BJ (cell line): ENCODE measurements at regions not wholly inside any gene's neighbourhood (a gene's known extent, or its start where the extent isn't known, plus 50 kb on each side); places are given as distances from the start of the nearest gene placed in this dataset.

Experiments
- CTCF ChIA-PET: fragments of 350-600 bp; formaldehyde crosslinking; extraction: SDS; loops from one replicate; lab custom pipeline; 2021; ENCODE audit warnings: antibody characterized with exemption, inconsistent platforms; lab: Yijun Ruan, JAX
- POLR2A ChIA-PET: fragments of 300-600 bp; sonication (Branson Sonifier 250); formaldehyde crosslinking; extraction: SDS; loops from one replicate; lab custom pipeline; 2021; ENCODE audit warnings: antibody characterized with exemption; lab: Charles Lee
- DNase-seq: peaks from one replicate; pipeline ENCODE4 v3.0.0-alpha.2; 2011; ENCODE audit warnings: low read depth
- H3K27me3 ChIP-seq: 2 replicates; pipeline ENCODE4 v1.6.0; 2011; ENCODE audit warnings: low read length; ENCODE audit not compliant: control insufficient read depth, insufficient read depth
- H3K36me3 ChIP-seq: 2 replicates; pipeline ENCODE4 v1.5.1; 2011; ENCODE audit warnings: low read length; ENCODE audit not compliant: control insufficient read depth, insufficient read depth
- H3K4me3 ChIP-seq: 2 replicates; pipeline ENCODE4 v1.5.1; 2011; ENCODE audit warnings: low read depth, mild to moderate bottlenecking, control low read depth, low read length
- TF ChIP-seq, protein P1 (sequence below): IDR thresholded peaks from 2 replicates; pipeline ENCODE4 v1.5.1; 2011; ENCODE audit warnings: low read depth, mild to moderate bottlenecking, control low read depth, inconsistent platforms, low read length, moderate library complexity; ENCODE audit not compliant: insufficient read depth

DNA sequence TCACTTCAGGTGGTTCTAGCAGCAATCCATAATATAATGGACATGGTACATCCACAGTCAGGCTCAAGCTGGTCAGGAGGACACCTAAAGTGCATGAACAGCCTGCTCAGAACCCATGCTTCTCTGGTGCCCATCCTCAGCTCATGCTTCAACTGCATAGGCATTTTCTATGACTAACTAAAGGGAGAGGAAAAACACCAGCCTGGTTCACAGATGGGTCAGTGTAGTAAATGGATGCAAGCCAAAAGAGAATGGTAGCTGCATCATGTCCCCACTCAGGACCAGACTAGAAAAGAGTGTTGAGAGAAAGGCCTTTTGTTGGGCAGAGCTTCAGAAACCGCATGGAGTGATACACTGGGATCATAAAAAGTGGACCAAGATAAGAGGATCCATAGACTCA is 556.6 kb downstream of the TLE1 start:
- ChIA-PET CTCF (interaction anchor here (0.9 kb wide), 1 partner anchor 27 kb away, joined by 3 read pairs; no protein-coding TSS in a partner anchor), POLR2A (no interaction called here)
- DNase-seq: no peak
- Histone ChIP-seq H3K4me3 (no peak overlapping the region), H3K27me3 (no peaks in the 10 kb centered on the region), H3K36me3 (no peaks in the 10 kb centered on the region)
- TF ChIP-seq, protein P1, sequence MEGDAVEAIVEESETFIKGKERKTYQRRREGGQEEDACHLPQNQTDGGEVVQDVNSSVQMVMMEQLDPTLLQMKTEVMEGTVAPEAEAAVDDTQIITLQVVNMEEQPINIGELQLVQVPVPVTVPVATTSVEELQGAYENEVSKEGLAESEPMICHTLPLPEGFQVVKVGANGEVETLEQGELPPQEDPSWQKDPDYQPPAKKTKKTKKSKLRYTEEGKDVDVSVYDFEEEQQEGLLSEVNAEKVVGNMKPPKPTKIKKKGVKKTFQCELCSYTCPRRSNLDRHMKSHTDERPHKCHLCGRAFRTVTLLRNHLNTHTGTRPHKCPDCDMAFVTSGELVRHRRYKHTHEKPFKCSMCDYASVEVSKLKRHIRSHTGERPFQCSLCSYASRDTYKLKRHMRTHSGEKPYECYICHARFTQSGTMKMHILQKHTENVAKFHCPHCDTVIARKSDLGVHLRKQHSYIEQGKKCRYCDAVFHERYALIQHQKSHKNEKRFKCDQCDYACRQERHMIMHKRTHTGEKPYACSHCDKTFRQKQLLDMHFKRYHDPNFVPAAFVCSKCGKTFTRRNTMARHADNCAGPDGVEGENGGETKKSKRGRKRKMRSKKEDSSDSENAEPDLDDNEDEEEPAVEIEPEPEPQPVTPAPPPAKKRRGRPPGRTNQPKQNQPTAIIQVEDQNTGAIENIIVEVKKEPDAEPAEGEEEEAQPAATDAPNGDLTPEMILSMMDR: no peak

DNA sequence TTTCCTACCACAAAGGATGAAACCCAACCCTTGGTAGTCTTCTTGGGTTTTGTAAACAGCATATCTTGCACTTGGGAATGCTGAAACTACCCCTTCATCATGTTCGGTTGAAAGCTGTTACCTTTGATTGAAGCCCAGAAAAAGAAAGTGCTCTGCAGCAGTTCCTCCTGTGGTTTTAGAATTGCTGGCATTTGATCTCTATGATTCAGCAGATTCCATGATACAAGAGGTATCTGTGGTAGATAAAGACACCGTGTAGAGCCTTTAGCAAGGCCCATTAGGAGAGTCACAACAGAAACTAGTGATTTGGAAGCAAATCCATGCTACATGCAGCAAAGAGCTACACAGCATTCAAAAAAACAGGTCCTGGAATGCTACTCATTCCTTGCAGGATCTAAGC is 557.0 kb downstream of the TLE1 start:
- no peaks in the 10 kb centered on the region for H3K36me3 ChIP-seq
- DNase-seq: no peak
- no peak overlapping the region for H3K4me3 ChIP-seq
- no peaks in the 10 kb centered on the region for H3K27me3 ChIP-seq
- TF ChIP-seq, protein P1: no peak
- ChIA-PET POLR2A (no interaction called here), CTCF (no interaction called here)

DNA sequence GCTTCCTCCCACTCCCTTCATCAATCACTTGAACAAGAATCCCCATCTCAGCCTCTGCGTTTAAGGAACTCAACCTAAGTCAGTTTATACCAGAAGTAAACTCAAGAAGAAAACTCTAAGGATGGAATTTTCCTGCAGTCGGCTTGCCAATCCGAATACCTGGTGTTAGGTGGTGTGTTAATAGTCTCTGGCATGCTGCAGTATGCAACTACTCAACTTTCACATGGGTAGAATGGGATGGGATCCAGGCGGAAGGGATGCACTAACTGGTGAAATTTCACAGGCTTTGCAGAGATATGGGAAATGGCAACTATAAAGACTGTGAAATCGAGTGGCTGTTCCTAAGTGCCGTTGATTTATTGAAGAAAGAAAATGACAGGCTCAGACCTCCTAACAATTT is 560.6 kb downstream of the TLE1 start:
- Histone ChIP-seq H3K36me3 (no peaks in the 10 kb centered on the region), H3K27me3 (no peaks in the 10 kb centered on the region), H3K4me3 (no peak overlapping the region)
- TF ChIP-seq, protein P1: no peak
- DNase-seq: no peak
- CTCF ChIA-PET: no interaction called here
- POLR2A ChIA-PET: no interaction called here

DNA sequence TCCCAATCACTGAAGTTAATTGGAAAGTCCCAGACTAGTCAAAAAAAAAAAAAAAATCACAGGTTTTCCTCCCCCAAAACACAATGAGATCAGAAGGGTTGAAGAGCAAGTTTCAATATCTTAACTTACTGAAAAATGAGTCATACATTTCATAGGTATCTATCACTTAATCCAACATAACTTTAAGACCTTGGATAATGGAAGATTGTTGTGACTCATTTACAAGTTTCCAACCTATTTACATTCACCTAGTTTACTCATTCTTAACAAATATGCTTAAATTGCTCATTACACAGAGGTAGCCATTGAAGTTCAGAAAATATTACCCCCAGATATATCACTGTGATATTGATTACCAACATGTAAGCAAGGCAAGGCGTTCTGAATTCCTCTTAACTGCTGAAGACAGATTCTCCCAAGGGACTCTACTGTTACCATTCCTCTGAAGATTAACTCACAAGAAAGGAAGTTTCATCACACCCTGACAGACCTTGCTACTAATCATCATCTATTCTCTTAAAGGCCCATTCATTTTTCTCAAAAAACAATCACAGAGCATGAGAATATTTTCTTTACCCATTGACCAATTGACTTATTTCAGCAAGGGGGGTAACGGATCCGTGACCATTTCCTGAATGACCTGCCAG is 563.8 kb downstream of the TLE1 start:
- CTCF ChIA-PET: no interaction called here
- POLR2A ChIA-PET: no interaction called here
- no peak for DNase-seq
- Histone ChIP-seq H3K36me3 (no peaks in the 10 kb centered on the region), H3K27me3 (no peaks in the 10 kb centered on the region), H3K4me3 (no peak overlapping the region)
- TF ChIP-seq, protein P1: no peak

DNA sequence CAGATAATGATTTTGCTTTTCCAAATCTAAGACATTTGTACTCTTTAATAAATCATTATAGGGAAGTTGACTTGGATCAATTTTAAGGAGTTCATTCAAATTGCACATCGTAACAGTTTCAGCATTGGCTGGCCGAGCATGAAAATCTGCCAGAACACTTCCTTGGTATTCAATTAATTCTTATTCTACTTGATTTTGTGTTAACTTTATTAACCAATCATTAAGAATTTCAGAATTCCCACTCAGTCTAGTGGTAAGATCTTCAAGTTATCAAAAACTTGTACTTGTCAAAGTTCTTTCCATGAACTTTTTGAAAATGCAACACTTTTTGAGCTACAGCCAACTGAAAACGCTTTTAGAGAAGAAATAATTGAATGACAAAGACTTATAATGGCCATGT is 565.8 kb downstream of the TLE1 start:
- ChIA-PET POLR2A (no interaction called here), CTCF (no interaction called here)
- TF ChIP-seq, protein P1: no peak
- Histone ChIP-seq H3K36me3 (no peaks in the 10 kb centered on the region), H3K4me3 (no peak overlapping the region), H3K27me3 (no peaks in the 10 kb centered on the region)
- DNase-seq: no peak
